ENCODE measurements at regions not wholly inside any gene's neighbourhood (a gene's known extent, or its start where the extent isn't known, plus 50 kb on each side); places are given as distances from the start of the nearest gene placed in this dataset.

- DNase-seq (ENCODE audit: low read depth), result no peak
- H3K4me3 ChIP-seq (ENCODE audit: low read depth, low read length), result no peak overlapping the region
- TF ChIP-seq CTCF (IDR thresholded peaks at IDR 0.05; ENCODE audit: insufficient read depth, low read depth, low read length, missing control alignments), result no peak
These were observed 460.8 kb upstream of the CHST9 start for GRCh38 chr18:27645929-27646328.

- DNase-seq (ENCODE audit: low read depth), result no peak
- no peak for TF ChIP-seq CTCF (IDR thresholded peaks at IDR 0.05; ENCODE audit: insufficient read depth, low read depth, low read length, missing control alignments)
- no peak overlapping the region for H3K4me3 ChIP-seq (ENCODE audit: low read depth, low read length)
These were observed 451.5 kb upstream of the CHST9 start for GRCh38 chr18:27636576-27637085.

GRCh38 chr18:27632706-27633105 is 447.6 kb upstream of the CHST9 start:
- no peak for DNase-seq (ENCODE audit: low read depth)
- no peak for TF ChIP-seq CTCF (IDR thresholded peaks at IDR 0.05; ENCODE audit: insufficient read depth, low read depth, low read length, missing control alignments)

GRCh38 chr18:27627927-27628326 is 442.8 kb upstream of the CHST9 start:
- DNase-seq (ENCODE audit: low read depth), result no peak
- no peak for TF ChIP-seq CTCF (IDR thresholded peaks at IDR 0.05; ENCODE audit: insufficient read depth, low read depth, low read length, missing control alignments)
- no peak overlapping the region for H3K4me3 ChIP-seq (ENCODE audit: low read depth, low read length)

More at GRCh38 chr18:27632706-27633105, 447.6 kb upstream of the CHST9 start:
- no peak overlapping the region for H3K4me3 ChIP-seq (ENCODE audit: low read depth, low read length)

- no peak overlapping the region for H3K4me3 ChIP-seq (ENCODE audit: low read depth, low read length)
- TF ChIP-seq CTCF (IDR thresholded peaks at IDR 0.05; ENCODE audit: insufficient read depth, low read depth, low read length, missing control alignments), result no peak
- no peak for DNase-seq (ENCODE audit: low read depth)
These were observed 436.3 kb upstream of the CHST9 start for GRCh38 chr18:27621236-27621890.

GRCh38 chr18:27619906-27620305 is 434.8 kb upstream of the CHST9 start:
- DNase-seq (ENCODE audit: low read depth), result no peak
- no peak for TF ChIP-seq CTCF (IDR thresholded peaks at IDR 0.05; ENCODE audit: insufficient read depth, low read depth, low read length, missing control alignments)
- no peak overlapping the region for H3K4me3 ChIP-seq (ENCODE audit: low read depth, low read length)
